Aorta (tissue), 5 donors: ENCODE measurements at regions not wholly inside any gene's neighbourhood (a gene's known extent, or its start where the extent isn't known, plus 50 kb on each side); places are given as distances from the start of the nearest gene placed in this dataset.

ENCODE experiments used
- ATAC-seq: fragments of 200-7000 bp; cut with Tn5 transposase; one replicate; pipeline ENCODE4 v1.9.1; 2022; ENCODE audit warnings: moderate library complexity; ENCODE audit not compliant: low FRiP score
- DNase-seq, 2 donors: peaks; one replicate each; pipeline ENCODE4 v3.0.0-alpha.2; 2020
- H3K27ac ChIP-seq, 2 donors: one replicate each; pipeline ENCODE4 v1.5.1; 2013; ENCODE audit warnings: low read length in 2 of 2, mild to moderate bottlenecking in 2 of 2, moderate library complexity in 2 of 2, control low read depth in 1 of 2, inconsistent platforms in 1 of 2, low read depth in 1 of 2
- H3K27me3 ChIP-seq, 2 donors: one replicate each; pipeline ENCODE4 v1.6.1; 2013; ENCODE audit warnings: control low read depth in 1 of 2, low read length in 1 of 2, mild to moderate bottlenecking in 1 of 2, moderate library complexity in 1 of 2; ENCODE audit not compliant: insufficient read depth in 2 of 2, control insufficient read depth in 1 of 2
- H3K36me3 ChIP-seq, 2 donors: one replicate each; pipeline ENCODE4 v1.6.1; 2013; ENCODE audit warnings: control low read depth in 1 of 2, low read length in 1 of 2, mild to moderate bottlenecking in 1 of 2; ENCODE audit not compliant: insufficient read depth in 2 of 2, control insufficient read depth in 1 of 2
- H3K4me1 ChIP-seq, 2 donors: one replicate each; pipeline ENCODE4 v1.6.1; 2013; ENCODE audit warnings: low read length in 2 of 2, control low read depth in 1 of 2, mild to moderate bottlenecking in 1 of 2, moderate library complexity in 1 of 2; ENCODE audit not compliant: insufficient read depth in 2 of 2, control insufficient read depth in 1 of 2
- H3K4me3 ChIP-seq, 2 donors: one replicate each; pipeline ENCODE4 v1.5.1; 2013; ENCODE audit warnings: low read length in 2 of 2, control low read depth in 1 of 2, mild to moderate bottlenecking in 1 of 2
- H3K9me3 ChIP-seq: one replicate; pipeline ENCODE4 v1.6.1; 2013; ENCODE audit warnings: mild to moderate bottlenecking, low read length; ENCODE audit not compliant: control insufficient read depth
- WGBS, 2 donors: extraction: QIAGEN DNeasy Blood & Tissue Kit; methylation state at CpG; one replicate each; pipeline ENCODE4 v1.1.7; 2013; 5-methylcytosine and 5-hydroxymethylcytosine counted together
- intact Hi-C, 2 donors: fragments of 100-400 bp; cut with DNase I; formaldehyde crosslinking; loops; one replicate each; pipeline versions ENCODE4 v1.14.2 to v1.15.0; 2022
- donor health status: healthy with polysubstance abuse.
- donor health status: Bipolar disorder and iron deficiency.
- donor health status: DM: no; HTN: no; CAD: no.
- donor health status: DM: no; HTN: no; CAD: no.
- donor health status: DM: yes; HTN: yes; CAD: no.

DNA sequence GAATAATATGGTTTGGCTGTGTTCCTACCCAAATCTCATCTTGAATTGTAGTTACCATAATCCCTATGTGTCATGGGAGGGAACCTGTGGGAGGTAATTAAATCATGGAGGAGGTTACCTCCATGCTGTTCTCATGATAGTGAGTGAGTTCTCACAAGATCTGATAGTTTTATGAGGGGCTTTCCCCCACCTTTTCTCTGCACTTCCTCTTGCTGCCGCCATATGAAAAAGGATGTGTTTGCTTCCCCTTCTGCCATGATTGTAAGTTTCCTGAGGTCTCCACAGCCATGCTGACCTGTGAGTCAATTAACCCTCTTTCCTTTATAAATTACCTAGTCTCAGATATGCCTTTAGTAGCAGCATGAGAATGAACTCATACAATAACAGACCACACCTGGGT, 63.7 kb upstream of the PRR16 start:
- H3K9me3 ChIP-seq: peaks cover 1% of the 10 kb centered on the region
- no peak overlapping the region for H3K27ac ChIP-seq
- 94 to 95% methylated on average over 1 of the region's 1 CpG for WGBS, 2 donors
- DNase-seq (no peak), ATAC-seq (no peak)
- H3K27me3 ChIP-seq: no peaks in the 10 kb centered on the region
- intact Hi-C loops: no loop called here
- H3K4me1 ChIP-seq: peaks cover 0 to 3% of the 10 kb centered on the region in 2 donors
- H3K36me3 ChIP-seq: no peaks in the 10 kb centered on the region
- H3K4me3 ChIP-seq: no peak overlapping the region

DNA sequence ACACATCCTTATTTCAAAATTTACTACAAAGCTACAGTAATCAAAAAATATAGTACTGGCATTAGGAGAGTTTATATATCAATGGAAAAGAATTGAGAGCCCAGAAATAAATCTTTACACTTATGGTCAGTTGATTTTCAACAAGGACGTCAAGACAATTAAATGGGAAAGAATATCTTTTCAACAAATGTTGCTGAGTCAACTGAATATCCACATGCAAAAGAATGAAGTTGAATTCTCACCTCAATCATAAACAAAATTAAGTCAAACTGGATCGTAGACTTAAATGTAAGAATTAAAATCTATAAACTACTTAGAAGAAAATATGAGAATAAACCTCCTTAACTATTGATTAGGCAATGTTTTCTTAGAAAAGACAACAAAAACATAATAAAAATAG, 61.5 kb upstream of the PRR16 start:
- H3K36me3 ChIP-seq: no peaks in the 10 kb centered on the region
- H3K27ac ChIP-seq: no peak overlapping the region
- 90 to 92% methylated on average over 2 of the region's 2 CpGs for WGBS, 2 donors
- no peaks in the 10 kb centered on the region for H3K27me3 ChIP-seq
- no peak overlapping the region for H3K4me3 ChIP-seq
- intact Hi-C loops: no loop called here
- no peak for ATAC-seq
- H3K9me3 ChIP-seq: peaks cover 1% of the 10 kb centered on the region
- DNase-seq: no peak
- H3K4me1 ChIP-seq: peaks cover 3% of the 10 kb centered on the region in 2 donors

DNA sequence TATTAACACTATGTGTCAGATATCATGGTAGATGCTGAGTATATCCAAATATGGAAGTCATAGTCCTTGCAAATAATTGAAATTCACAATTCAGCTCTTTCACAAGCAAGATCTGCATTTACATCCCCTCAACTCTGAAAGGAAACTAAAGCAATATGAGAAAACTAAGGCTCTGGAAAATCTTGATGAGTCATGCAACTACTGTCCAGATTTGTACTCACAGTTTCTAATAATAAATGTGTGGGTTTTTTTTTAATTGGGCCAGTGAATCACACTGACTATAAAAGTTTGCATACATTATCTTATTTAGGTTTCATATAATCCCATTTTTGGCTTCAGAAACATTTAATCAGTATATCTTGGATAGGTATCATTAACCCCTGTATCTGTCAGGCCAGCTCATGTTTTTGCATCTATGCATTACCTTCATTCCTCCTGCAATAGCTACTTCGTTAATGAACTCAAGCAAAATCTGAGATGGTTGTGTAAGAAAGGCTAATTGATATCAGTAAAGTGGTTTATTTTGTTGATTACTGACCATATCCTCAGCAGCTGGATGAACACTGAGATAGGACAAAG, 58.7 kb upstream of the PRR16 start:
- 77 to 79% methylated on average over 1 of the region's 1 CpG for WGBS, 2 donors

DNA sequence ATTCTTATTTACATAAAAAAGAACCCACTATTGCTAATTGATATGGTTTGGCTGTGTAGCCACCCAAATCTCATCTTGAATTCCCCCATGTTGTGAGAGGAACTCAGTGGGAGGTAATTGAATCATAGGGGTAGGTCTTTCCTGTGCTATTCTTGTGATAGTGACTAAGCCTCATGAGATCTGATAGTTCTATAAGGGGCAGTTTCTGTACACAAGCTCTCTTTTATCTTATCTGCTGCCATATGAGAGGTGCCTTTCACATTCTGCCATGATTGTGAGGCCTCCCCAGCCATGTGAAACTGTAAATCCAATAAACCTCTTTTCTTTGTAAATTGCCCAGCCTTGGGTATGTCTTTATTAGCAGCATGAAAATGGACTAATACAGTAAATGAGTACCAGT, 58.2 kb upstream of the PRR16 start:
- intact Hi-C loops: loop anchor here in 1 of 2 donors (5.0 kb wide), 1 partner anchor 36 kb away; no protein-coding TSS in a partner anchor
- peaks cover 3 to 6% of the 10 kb centered on the region in 2 donors for H3K4me1 ChIP-seq
- no peaks in the 10 kb centered on the region for H3K27me3 ChIP-seq
- no peak overlapping the region for H3K4me3 ChIP-seq
- no peaks in the 10 kb centered on the region for H3K9me3 ChIP-seq
- DNase-seq (no peak), ATAC-seq (no peak)
- no peak overlapping the region for H3K27ac ChIP-seq
- no peaks in the 10 kb centered on the region for H3K36me3 ChIP-seq

More for the DNA sequence above, 58.7 kb upstream of the PRR16 start:
- DNase-seq (no peak), ATAC-seq (peak; percentile 57)
- H3K4me1 ChIP-seq: peaks cover 3 to 6% of the 10 kb centered on the region in 2 donors
- H3K9me3 ChIP-seq: no peaks in the 10 kb centered on the region
- H3K27ac ChIP-seq: no peak overlapping the region
- intact Hi-C loops: loop anchor here in 1 of 2 donors (5.0 kb wide), 1 partner anchor 37 kb away; no protein-coding TSS in a partner anchor
- H3K36me3 ChIP-seq: no peaks in the 10 kb centered on the region
- no peak overlapping the region for H3K4me3 ChIP-seq
- H3K27me3 ChIP-seq: no peaks in the 10 kb centered on the region

DNA sequence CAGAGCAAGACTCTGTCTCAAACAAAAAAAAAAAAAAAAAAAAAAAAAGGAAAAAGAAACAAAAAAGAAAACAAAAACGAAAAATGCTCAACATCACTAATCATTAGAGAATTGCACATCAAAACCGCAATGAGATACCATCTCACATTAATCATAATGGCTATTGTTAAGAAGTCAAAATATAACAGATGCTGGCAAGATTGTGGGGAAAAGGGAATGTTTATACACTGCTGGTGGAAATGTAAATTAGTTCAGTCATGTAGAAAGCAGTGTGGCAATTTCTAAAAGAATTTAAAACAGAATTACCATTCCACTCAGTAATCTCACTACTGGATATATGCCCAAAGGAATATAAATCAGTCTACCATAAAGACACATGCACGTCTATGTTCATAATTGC, 50.4 kb upstream of the PRR16 start:
- no peaks in the 10 kb centered on the region for H3K27me3 ChIP-seq
- ATAC-seq (no peak), DNase-seq (no peak)
- 82 to 89% methylated on average over 3 of the region's 3 CpGs for WGBS, 2 donors
- H3K4me3 ChIP-seq: no peak overlapping the region
- H3K9me3 ChIP-seq: no peaks in the 10 kb centered on the region
- no peaks in the 10 kb centered on the region for H3K4me1 ChIP-seq
- no peak overlapping the region for H3K27ac ChIP-seq
- no peaks in the 10 kb centered on the region for H3K36me3 ChIP-seq
- intact Hi-C loops: no loop called here
